Erythroblast (primary cell): ENCODE measurements at regions not wholly inside any gene's neighbourhood (a gene's known extent, or its start where the extent isn't known, plus 50 kb on each side); places are given as distances from the start of the nearest gene placed in this dataset.
"Not testable (repeated sequence)": the region's sequence is repeated elsewhere in the genome, so short reads cannot be mapped to it uniquely, and the experiment has no call there.

ENCODE experiments used
- DNase-seq, 2 experiments: peaks; one replicate each; lab custom pipeline; 2025; lab: John Stamatoyannopoulos, UW
- GATA1 ChIP-seq: IDR thresholded peaks from 2 replicates; pipeline ENCODE4 v1.6.1; 2011; ENCODE audit warnings: low read depth, mild to moderate bottlenecking, control low read depth, low read length, moderate library complexity
- POLR2A ChIP-seq: IDR thresholded peaks from 2 replicates; pipeline ENCODE4 v1.6.1; 2011; ENCODE audit warnings: mild to moderate bottlenecking, low read length

GRCh38 chr6:141195251-141195832 lies 937.4 kb upstream of the GJE1 start:
- DNase-seq, result peak in 1 of 2 experiments; percentile 7
- no peak for TF ChIP-seq GATA1
- no peak for TF ChIP-seq POLR2A

- TF ChIP-seq GATA1 (no peak), POLR2A (no peak)
- no peak for DNase-seq
Measured at GRCh38 chr6:141183368-141183767, 949.4 kb upstream of the GJE1 start.

GRCh38 chr6:141175458-141175857 lies 957.3 kb upstream of the GJE1 start:
- not testable (repeated sequence) for DNase-seq

- TF ChIP-seq POLR2A (no peak), GATA1 (no peak)
- no peak for DNase-seq
Measured at GRCh38 chr6:141174932-141175331, 957.8 kb upstream of the GJE1 start.

GRCh38 chr6:141173529-141173928 lies 959.2 kb upstream of the GJE1 start:
- no peak for DNase-seq

GRCh38 chr6:141169419-141169818 lies 963.3 kb upstream of the GJE1 start:
- TF ChIP-seq POLR2A, result no peak
- no peak for TF ChIP-seq GATA1
- no peak for DNase-seq

More at GRCh38 chr6:141173529-141173928, 959.2 kb upstream of the GJE1 start:
- TF ChIP-seq GATA1 (no peak), POLR2A (no peak)

- DNase-seq, result no peak
- TF ChIP-seq GATA1 (no peak), POLR2A (no peak)
Measured at GRCh38 chr6:141167945-141168344, 964.8 kb upstream of the GJE1 start.

- TF ChIP-seq GATA1 (no peak), POLR2A (no peak)
- DNase-seq, result no peak
Measured at GRCh38 chr6:141165002-141165665, 967.6 kb upstream of the GJE1 start.

GRCh38 chr6:141164042-141164743 lies 968.5 kb upstream of the GJE1 start:
- DNase-seq, result peak; percentile 71 to 80
- TF ChIP-seq GATA1 (no peak), POLR2A (no peak)

- TF ChIP-seq POLR2A (no peak), GATA1 (no peak)
- no peak for DNase-seq
Measured at GRCh38 chr6:141163107-141163506, 969.6 kb upstream of the GJE1 start.

GRCh38 chr6:141158740-141159139 lies 974.0 kb upstream of the GJE1 start:
- no peak for TF ChIP-seq POLR2A
- no peak for TF ChIP-seq GATA1
- no peak for DNase-seq

GRCh38 chr6:141153563-141153962 lies 979.2 kb upstream of the GJE1 start:
- no peak for DNase-seq
- TF ChIP-seq POLR2A, result no peak
- no peak for TF ChIP-seq GATA1

GRCh38 chr6:141152951-141153350 lies 979.8 kb upstream of the GJE1 start:
- DNase-seq, result no peak
- TF ChIP-seq POLR2A (no peak), GATA1 (no peak)

GRCh38 chr6:141151710-141152417 lies 980.9 kb upstream of the GJE1 start:
- DNase-seq, result no peak
- no peak for TF ChIP-seq POLR2A
- no peak for TF ChIP-seq GATA1

GRCh38 chr6:141141870-141142269 lies 990.9 kb upstream of the GJE1 start:
- no peak for DNase-seq
- TF ChIP-seq GATA1 (no peak), POLR2A (no peak)
